D721Med (cell line): ENCODE measurements at regions not wholly inside any gene's neighbourhood (a gene's known extent, or its start where the extent isn't known, plus 50 kb on each side); places are given as distances from the start of the nearest gene placed in this dataset.

ENCODE experiments used
- DNase-seq: peaks from one replicate; pipeline ENCODE4 v3.0.0; 2011; ENCODE audit warnings: low spot score; ENCODE audit not compliant: insufficient read length
- FAIRE-seq: peaks from 2 replicates; lab custom pipeline; 2011; peaks lifted over from hg19 to GRCh38; lab: Jason Lieb, UNC
- TF ChIP-seq, protein P1 (sequence below): IDR thresholded peaks from 2 replicates; pipeline ENCODE4 v1.5.1; 2012; ENCODE audit warnings: mild to moderate bottlenecking, control low read depth; ENCODE audit not compliant: insufficient read depth; ENCODE audit errors: missing control alignments

- TF ChIP-seq, protein P1, sequence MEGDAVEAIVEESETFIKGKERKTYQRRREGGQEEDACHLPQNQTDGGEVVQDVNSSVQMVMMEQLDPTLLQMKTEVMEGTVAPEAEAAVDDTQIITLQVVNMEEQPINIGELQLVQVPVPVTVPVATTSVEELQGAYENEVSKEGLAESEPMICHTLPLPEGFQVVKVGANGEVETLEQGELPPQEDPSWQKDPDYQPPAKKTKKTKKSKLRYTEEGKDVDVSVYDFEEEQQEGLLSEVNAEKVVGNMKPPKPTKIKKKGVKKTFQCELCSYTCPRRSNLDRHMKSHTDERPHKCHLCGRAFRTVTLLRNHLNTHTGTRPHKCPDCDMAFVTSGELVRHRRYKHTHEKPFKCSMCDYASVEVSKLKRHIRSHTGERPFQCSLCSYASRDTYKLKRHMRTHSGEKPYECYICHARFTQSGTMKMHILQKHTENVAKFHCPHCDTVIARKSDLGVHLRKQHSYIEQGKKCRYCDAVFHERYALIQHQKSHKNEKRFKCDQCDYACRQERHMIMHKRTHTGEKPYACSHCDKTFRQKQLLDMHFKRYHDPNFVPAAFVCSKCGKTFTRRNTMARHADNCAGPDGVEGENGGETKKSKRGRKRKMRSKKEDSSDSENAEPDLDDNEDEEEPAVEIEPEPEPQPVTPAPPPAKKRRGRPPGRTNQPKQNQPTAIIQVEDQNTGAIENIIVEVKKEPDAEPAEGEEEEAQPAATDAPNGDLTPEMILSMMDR = no peak
- FAIRE-seq (no peak), DNase-seq (no peak)
Observed at GRCh38 chr4:149983401-149983800, 94.8 kb upstream of the DCLK2 start.

DNA sequence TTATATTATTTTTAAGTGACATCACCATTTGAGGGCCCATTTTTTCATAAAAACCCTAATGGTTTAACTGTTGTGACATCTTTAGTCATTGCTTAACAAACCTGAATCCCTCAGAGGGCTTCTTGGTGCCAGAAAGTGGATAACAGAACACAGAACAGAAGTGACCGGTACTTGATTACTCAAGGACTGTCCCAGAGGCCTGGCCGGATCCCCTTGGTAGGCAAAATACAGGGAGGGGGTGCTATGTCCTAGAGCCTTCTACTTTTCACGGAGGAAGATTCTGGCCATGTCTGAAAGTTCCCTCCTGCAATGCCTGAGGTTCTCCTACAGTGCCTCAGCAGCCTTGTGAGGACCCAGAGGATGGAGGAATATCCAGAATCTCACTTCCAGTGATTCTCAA is 94.3 kb upstream of the DCLK2 start:
- no peak for FAIRE-seq
- TF ChIP-seq, protein P1 = no peak

GRCh38 chr4:149985981-149986380 is 92.3 kb upstream of the DCLK2 start:
- FAIRE-seq (no peak), DNase-seq (no peak)
- TF ChIP-seq, protein P1 = no peak

More for the DNA sequence above, 94.3 kb upstream of the DCLK2 start:
- no peak for DNase-seq

GRCh38 chr4:149986917-149987316 is 91.3 kb upstream of the DCLK2 start:
- DNase-seq (no peak), FAIRE-seq (no peak)
- TF ChIP-seq, protein P1 = no peak

DNA sequence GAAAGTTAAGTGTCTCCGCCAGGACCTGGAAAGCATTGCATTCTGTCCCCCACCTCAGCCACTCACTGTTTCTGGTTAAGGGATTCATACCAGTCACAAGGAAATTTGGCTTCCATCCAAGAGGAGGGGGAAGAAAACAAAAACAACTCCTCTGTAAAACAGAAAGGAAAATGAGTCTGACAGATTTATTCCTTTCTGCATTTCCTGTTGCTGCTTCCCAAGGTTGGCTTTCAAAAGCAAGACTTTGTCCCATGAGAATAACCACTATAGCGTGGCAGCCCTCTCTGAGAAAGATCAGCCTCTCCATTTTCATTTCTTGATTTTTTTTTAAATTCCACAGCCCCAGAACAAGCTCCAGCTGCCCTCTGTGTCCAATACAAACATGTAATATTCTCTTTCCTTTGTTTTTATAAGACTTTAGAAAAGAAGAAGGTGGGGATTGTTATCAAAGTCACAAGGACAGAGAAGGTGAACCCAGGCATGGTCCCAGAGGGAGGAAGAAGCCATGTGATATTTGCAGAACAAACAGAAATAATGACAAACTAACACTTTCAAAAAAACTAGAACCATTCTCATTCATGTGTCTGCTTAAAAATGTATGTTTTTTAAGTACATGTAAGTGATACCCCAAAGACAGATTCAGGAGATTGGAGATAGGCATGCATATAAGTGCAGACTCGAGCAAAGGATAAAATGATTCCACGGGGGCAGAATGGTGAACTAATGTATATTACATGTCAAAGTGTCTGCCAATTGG is 90.7 kb upstream of the DCLK2 start:
- DNase-seq (no peak), FAIRE-seq (no peak)
- TF ChIP-seq, protein P1 = no peak

DNA sequence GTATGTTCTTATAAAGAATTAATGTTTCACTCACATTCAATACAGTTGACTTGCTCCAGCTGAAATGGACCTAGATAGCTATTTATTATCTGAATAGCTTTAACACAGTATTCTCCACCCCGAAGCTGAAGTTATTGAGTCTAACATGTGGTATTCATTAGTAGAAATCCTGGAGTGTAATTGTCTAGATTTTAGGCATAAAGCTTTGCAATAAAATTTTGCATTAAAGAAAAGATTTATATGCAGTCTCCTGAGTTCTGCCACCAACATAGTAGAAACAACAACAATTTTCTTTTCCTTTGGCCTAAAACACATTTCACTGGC is 90.2 kb upstream of the DCLK2 start:
- no peak for FAIRE-seq
- TF ChIP-seq, protein P1 = no peak
- no peak for DNase-seq

- FAIRE-seq (no peak), DNase-seq (no peak)
- TF ChIP-seq, protein P1 = no peak
Observed at GRCh38 chr4:149993030-149993429, 85.2 kb upstream of the DCLK2 start.
